AG04450 (cell line): ENCODE measurements at regions not wholly inside any gene's neighbourhood (a gene's known extent, or its start where the extent isn't known, plus 50 kb on each side); places are given as distances from the start of the nearest gene placed in this dataset.

Source experiments
- CTCF ChIA-PET: fragments of 300-600, 350-600 bp; formaldehyde crosslinking; extraction: SDS; loops from one replicate; lab custom pipeline; 2022; ENCODE audit warnings: antibody characterized with exemption, inconsistent platforms; lab: Charles Lee
- POLR2A ChIA-PET: fragments of 350-600 bp; formaldehyde crosslinking; extraction: SDS; loops from one replicate; lab custom pipeline; 2021; ENCODE audit warnings: antibody characterized with exemption, inconsistent platforms; lab: Yijun Ruan, JAX
- DNase-seq: peaks from one replicate; pipeline ENCODE4 v3.0.0-alpha.2; 2011; ENCODE audit warnings: low read depth, low spot score
- H3K27ac ChIP-seq: one replicate; pipeline ENCODE4 v1.5.1; 2012; ENCODE audit warnings: low read depth, low read length, control low read depth
- H3K27me3 ChIP-seq: one replicate; pipeline ENCODE4 v1.6.0; 2012; ENCODE audit warnings: low read length; ENCODE audit not compliant: control insufficient read depth, insufficient read depth
- H3K4me3 ChIP-seq: 2 replicates; pipeline ENCODE4 v1.5.1; 2011; ENCODE audit warnings: mild to moderate bottlenecking, low read depth, low read length, control low read depth
- H3K9me3 ChIP-seq: 2 replicates; pipeline ENCODE4 v1.5.1; 2012; ENCODE audit warnings: low read length; ENCODE audit not compliant: control insufficient read depth, insufficient read depth
- TF ChIP-seq, protein P1 (sequence below): IDR thresholded peaks from 2 replicates; pipeline ENCODE4 v1.5.1; 2011; ENCODE audit warnings: low read depth, low read length, control low read depth, inconsistent platforms

- Histone ChIP-seq H3K27me3 (no peaks in the 10 kb centered on the region), H3K9me3 (no peaks in the 10 kb centered on the region), H3K27ac (no peak overlapping the region), H3K4me3 (no peak overlapping the region)
- TF ChIP-seq, protein P1, sequence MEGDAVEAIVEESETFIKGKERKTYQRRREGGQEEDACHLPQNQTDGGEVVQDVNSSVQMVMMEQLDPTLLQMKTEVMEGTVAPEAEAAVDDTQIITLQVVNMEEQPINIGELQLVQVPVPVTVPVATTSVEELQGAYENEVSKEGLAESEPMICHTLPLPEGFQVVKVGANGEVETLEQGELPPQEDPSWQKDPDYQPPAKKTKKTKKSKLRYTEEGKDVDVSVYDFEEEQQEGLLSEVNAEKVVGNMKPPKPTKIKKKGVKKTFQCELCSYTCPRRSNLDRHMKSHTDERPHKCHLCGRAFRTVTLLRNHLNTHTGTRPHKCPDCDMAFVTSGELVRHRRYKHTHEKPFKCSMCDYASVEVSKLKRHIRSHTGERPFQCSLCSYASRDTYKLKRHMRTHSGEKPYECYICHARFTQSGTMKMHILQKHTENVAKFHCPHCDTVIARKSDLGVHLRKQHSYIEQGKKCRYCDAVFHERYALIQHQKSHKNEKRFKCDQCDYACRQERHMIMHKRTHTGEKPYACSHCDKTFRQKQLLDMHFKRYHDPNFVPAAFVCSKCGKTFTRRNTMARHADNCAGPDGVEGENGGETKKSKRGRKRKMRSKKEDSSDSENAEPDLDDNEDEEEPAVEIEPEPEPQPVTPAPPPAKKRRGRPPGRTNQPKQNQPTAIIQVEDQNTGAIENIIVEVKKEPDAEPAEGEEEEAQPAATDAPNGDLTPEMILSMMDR = no peak
- no peak for DNase-seq
- ChIA-PET POLR2A (no interaction called here), CTCF (no interaction called here)
These were observed 1228.0 kb upstream of the C9orf72 start for GRCh38 chr9:28801144-28801799.

DNA sequence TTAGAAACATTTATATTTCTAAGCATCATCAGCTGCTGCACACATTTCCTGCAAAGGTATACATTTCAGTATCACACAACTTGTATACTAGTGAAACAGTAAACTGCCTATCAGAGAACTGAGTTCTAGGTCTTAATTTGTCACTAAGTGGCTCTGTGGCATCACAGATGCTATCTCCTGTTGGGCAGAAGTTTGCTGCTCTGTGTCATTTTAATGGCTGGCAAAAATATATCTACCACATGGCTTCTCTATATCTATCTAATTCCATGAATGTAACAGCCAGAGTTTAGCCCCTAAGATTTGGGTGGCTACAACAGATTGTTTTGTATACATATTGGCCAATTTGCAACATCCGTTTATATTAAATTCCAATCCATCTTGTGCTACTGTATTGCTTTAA, 1231.9 kb upstream of the C9orf72 start:
- Histone ChIP-seq H3K27me3 (no peaks in the 10 kb centered on the region), H3K27ac (no peak overlapping the region), H3K9me3 (no peaks in the 10 kb centered on the region; the same call in 1 of the 2 replicates), H3K4me3 (no peak overlapping the region)
- ChIA-PET POLR2A (no interaction called here), CTCF (no interaction called here)
- TF ChIP-seq, protein P1 = no peak
- DNase-seq = no peak

GRCh38 chr9:28808042-28808441, 1234.8 kb upstream of the C9orf72 start:
- Histone ChIP-seq H3K4me3 (no peak overlapping the region), H3K9me3 (no peaks in the 10 kb centered on the region; the same call in 1 of the 2 replicates), H3K27ac (no peak overlapping the region), H3K27me3 (no peaks in the 10 kb centered on the region)
- ChIA-PET CTCF (no interaction called here), POLR2A (interaction anchor here (0.7 kb wide), 1 partner anchor 1834 kb away, joined by 3 read pairs; no protein-coding TSS in a partner anchor)
- TF ChIP-seq, protein P1 = no peak
- DNase-seq = no peak

DNA sequence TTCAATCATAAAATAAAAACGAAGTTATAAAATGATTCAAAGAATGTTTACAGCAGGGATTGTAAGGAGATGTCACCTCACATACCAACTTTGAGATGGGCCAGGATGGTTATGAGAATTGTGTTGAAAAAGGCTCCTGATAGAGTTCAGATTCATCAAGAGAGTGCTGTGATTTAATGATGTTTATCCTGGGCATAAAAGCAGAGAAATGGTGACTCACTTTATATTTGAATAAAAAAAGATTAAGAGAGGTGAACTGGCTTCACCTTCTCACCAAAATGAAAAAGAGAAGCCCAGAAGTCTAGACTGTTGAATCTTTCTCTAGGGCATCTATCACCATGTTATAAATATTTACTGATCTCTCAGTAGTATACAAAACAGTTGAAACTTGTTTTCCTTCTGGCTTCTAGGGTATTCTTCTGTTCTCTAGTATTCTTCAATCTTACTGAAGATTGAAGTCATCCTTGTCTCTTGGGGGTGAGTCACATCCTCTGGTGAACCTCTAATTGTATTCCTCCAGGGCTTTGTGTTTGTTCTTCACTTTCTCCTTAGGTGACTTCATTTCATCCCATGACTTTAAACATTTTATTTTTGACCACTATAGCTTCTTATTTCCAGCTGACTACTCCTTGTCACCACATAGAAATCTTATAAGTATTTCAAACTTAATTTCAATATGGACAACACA, 1237.3 kb upstream of the C9orf72 start:
- POLR2A ChIA-PET = no interaction called here
- CTCF ChIA-PET = no interaction called here
- TF ChIP-seq, protein P1 = no peak
- Histone ChIP-seq H3K27me3 (no peaks in the 10 kb centered on the region), H3K27ac (no peak overlapping the region), H3K4me3 (no peak overlapping the region), H3K9me3 (peaks cover 3% of the 10 kb centered on the region; the same call in 1 of the 2 replicates)
- DNase-seq = no peak

- no peaks in the 10 kb centered on the region; the same call in 1 of the 2 replicates for H3K9me3 ChIP-seq
- no peak for DNase-seq
- H3K27me3 ChIP-seq = no peaks in the 10 kb centered on the region
- ChIA-PET POLR2A (no interaction called here), CTCF (no interaction called here)
- TF ChIP-seq, protein P1 = no peak
- H3K27ac ChIP-seq = no peak overlapping the region
- H3K4me3 ChIP-seq = no peak overlapping the region
These were observed 1247.5 kb upstream of the C9orf72 start for GRCh38 chr9:28820741-28821140.
